GM12865 (cell line): ENCODE measurements at regions not wholly inside any gene's neighbourhood (a gene's known extent, or its start where the extent isn't known, plus 50 kb on each side); places are given as distances from the start of the nearest gene placed in this dataset.

Experiments used
- DNase-seq: peaks from one replicate; pipeline ENCODE4 v3.0.0; 2010; ENCODE audit warnings: low read depth
- H3K4me3 ChIP-seq: 2 replicates; pipeline ENCODE4 v1.5.1; 2011; ENCODE audit warnings: mild to moderate bottlenecking, low read depth, low read length, control low read depth
- CTCF ChIP-seq: IDR thresholded peaks from 2 replicates; pipeline ENCODE4 v1.5.1; 2011; ENCODE audit warnings: low read length, control low read depth, low read depth, inconsistent platforms; ENCODE audit not compliant: insufficient read depth; ENCODE audit errors: missing control alignments

- no peak overlapping the region for H3K4me3 ChIP-seq
- DNase-seq: no peak
- no peak for TF ChIP-seq CTCF
These were observed 76.4 kb upstream of the ETS2 start for GRCh38 chr21:38729291-38729690.

GRCh38 chr21:38729754-38730379 lies 75.9 kb upstream of the ETS2 start:
- H3K4me3 ChIP-seq: no peak overlapping the region
- no peak for DNase-seq
- no peak for TF ChIP-seq CTCF

- H3K4me3 ChIP-seq: no peak overlapping the region; the same call in 1 of the 2 replicates
These were observed 71.7 kb upstream of the ETS2 start for GRCh38 chr21:38733972-38734546.

GRCh38 chr21:38734646-38735365 lies 70.9 kb upstream of the ETS2 start:
- no peak overlapping the region for H3K4me3 ChIP-seq
- TF ChIP-seq CTCF: no peak
- no peak for DNase-seq

More at GRCh38 chr21:38733972-38734546, 71.7 kb upstream of the ETS2 start:
- TF ChIP-seq CTCF: peak; percentile 88
- DNase-seq: peak; percentile 57

GRCh38 chr21:38735626-38736206 lies 70.0 kb upstream of the ETS2 start:
- H3K4me3 ChIP-seq: no peak overlapping the region
- no peak for DNase-seq
- no peak for TF ChIP-seq CTCF

GRCh38 chr21:38740090-38740489 lies 65.6 kb upstream of the ETS2 start:
- DNase-seq: no peak
- no peak overlapping the region for H3K4me3 ChIP-seq
- TF ChIP-seq CTCF: no peak
